ENCODE measurements at regions not wholly inside any gene's neighbourhood (a gene's known extent, or its start where the extent isn't known, plus 50 kb on each side); places are given as distances from the start of the nearest gene placed in this dataset.

GRCh38 chr9:15113288-15113687 lies 193.7 kb downstream of the TTC39B start:
- Histone ChIP-seq H3K4me2 (no peak overlapping the region), H4K20me1 (ENCODE audit: insufficient read depth) (no peaks in the 10 kb centered on the region), H3K9ac (no peak overlapping the region), H3K79me2 (ENCODE audit: insufficient read depth) (no peaks in the 10 kb centered on the region), H3K4me1 (ENCODE audit: control insufficient read depth in 1 of 2, insufficient read depth in 2 of 2, low read depth in 1 of 2, low read length in 1 of 2) (no peaks in the 10 kb centered on the region), H3K9me2 (no peaks in the 10 kb centered on the region), H3K27me3 (ENCODE audit: insufficient read depth) (no peaks in the 10 kb centered on the region), H3K4me3 (ENCODE audit: low read depth in 2 of 2, low read length in 1 of 2) (no peak overlapping the region), H3K27ac (ENCODE audit: low read depth in 2 of 2, low read length in 1 of 2) (no peak overlapping the region), H3F3A (replicated peaks; ENCODE audit: insufficient read depth) (no peaks in the 10 kb centered on the region), H2AFZ (ENCODE audit: low read depth) (no peak overlapping the region), H3K9me3 (no peaks in the 10 kb centered on the region), H3K36me3 (replicated peaks in 1 of 2; ENCODE audit: control insufficient read depth in 1 of 2, insufficient read depth in 2 of 2, low read length in 1 of 2) (no peaks in the 10 kb centered on the region)
- ChIA-PET CTCF (interaction anchor here (0.7 to 1.2 kb wide), 3 partner anchors 9 to 201 kb away, joined by 3 to 4 read pairs (median 3); no protein-coding TSS in a partner anchor), POLR2A (no interaction called here)
- DNase-seq: no peak
- no peak for TF ChIP-seq RAD21 (IDR thresholded peaks at IDR 0.05; ENCODE audit: low read length)
- no peak for TF ChIP-seq RFX5 (IDR thresholded peaks at IDR 0.05; ENCODE audit: low read length)
- no peak for TF ChIP-seq TCF12 (IDR thresholded peaks at IDR 0.05)
- TF ChIP-seq POLR2AphosphoS5 (IDR thresholded peaks at IDR 0.05; ENCODE audit: low read depth, low read length): no peak
- no peak for TF ChIP-seq YY1 (IDR thresholded peaks at IDR 0.05; ENCODE audit: low read depth)
- no peak for TF ChIP-seq EZH2phosphoT487 (IDR thresholded peaks at IDR 0.05; ENCODE audit: borderline replicate concordance, low read depth)
- TF ChIP-seq GABPA (IDR thresholded peaks at IDR 0.05; ENCODE audit: low read depth): no peak
- TF ChIP-seq, protein P1, sequence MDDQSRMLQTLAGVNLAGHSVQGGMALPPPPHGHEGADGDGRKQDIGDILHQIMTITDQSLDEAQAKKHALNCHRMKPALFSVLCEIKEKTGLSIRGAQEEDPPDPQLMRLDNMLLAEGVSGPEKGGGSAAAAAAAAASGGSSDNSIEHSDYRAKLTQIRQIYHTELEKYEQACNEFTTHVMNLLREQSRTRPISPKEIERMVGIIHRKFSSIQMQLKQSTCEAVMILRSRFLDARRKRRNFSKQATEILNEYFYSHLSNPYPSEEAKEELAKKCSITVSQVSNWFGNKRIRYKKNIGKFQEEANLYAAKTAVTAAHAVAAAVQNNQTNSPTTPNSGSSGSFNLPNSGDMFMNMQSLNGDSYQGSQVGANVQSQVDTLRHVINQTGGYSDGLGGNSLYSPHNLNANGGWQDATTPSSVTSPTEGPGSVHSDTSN (IDR thresholded peaks at IDR 0.05): no peak
- no peak for TF ChIP-seq FOXM1 (IDR thresholded peaks at IDR 0.05; ENCODE audit: low read depth)
- TF ChIP-seq ELF1 (IDR thresholded peaks at IDR 0.05): no peak
- TF ChIP-seq, protein P2, sequence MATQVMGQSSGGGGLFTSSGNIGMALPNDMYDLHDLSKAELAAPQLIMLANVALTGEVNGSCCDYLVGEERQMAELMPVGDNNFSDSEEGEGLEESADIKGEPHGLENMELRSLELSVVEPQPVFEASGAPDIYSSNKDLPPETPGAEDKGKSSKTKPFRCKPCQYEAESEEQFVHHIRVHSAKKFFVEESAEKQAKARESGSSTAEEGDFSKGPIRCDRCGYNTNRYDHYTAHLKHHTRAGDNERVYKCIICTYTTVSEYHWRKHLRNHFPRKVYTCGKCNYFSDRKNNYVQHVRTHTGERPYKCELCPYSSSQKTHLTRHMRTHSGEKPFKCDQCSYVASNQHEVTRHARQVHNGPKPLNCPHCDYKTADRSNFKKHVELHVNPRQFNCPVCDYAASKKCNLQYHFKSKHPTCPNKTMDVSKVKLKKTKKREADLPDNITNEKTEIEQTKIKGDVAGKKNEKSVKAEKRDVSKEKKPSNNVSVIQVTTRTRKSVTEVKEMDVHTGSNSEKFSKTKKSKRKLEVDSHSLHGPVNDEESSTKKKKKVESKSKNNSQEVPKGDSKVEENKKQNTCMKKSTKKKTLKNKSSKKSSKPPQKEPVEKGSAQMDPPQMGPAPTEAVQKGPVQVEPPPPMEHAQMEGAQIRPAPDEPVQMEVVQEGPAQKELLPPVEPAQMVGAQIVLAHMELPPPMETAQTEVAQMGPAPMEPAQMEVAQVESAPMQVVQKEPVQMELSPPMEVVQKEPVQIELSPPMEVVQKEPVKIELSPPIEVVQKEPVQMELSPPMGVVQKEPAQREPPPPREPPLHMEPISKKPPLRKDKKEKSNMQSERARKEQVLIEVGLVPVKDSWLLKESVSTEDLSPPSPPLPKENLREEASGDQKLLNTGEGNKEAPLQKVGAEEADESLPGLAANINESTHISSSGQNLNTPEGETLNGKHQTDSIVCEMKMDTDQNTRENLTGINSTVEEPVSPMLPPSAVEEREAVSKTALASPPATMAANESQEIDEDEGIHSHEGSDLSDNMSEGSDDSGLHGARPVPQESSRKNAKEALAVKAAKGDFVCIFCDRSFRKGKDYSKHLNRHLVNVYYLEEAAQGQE (IDR thresholded peaks at IDR 0.05; ENCODE audit: low read depth, low read length): no peak
- no peak for TF ChIP-seq IRF3 (IDR thresholded peaks at IDR 0.05; ENCODE audit: low read depth, low read length)
- TF ChIP-seq GATA2 (CRISPR knock-in tag; IDR thresholded peaks at IDR 0.05): no peak
- no peak for TF ChIP-seq SMC3 (IDR thresholded peaks at IDR 0.05; ENCODE audit: low read depth, low read length)
- no peak for TF ChIP-seq NFIC (IDR thresholded peaks at IDR 0.05; ENCODE audit: borderline replicate concordance)
- TF ChIP-seq RCOR1 (IDR thresholded peaks at IDR 0.05; ENCODE audit: low read length): no peak
- no peak for TF ChIP-seq MEF2A (IDR thresholded peaks at IDR 0.05; ENCODE audit: borderline replicate concordance, low read depth)
- no peak for TF ChIP-seq EP300 (IDR thresholded peaks at IDR 0.05; ENCODE audit: borderline replicate concordance in 1 of 2, low read depth in 1 of 2, low read length in 1 of 2)
- no peak for TF ChIP-seq CHD2 (IDR thresholded peaks at IDR 0.05; ENCODE audit: low read length, partially characterized antibody)

All from SK-N-SH (cell line).